Suprapubic skin (tissue), 4 donors: ENCODE measurements at regions not wholly inside any gene's neighbourhood (a gene's known extent, or its start where the extent isn't known, plus 50 kb on each side); places are given as distances from the start of the nearest gene placed in this dataset.

Source experiments
- DNase-seq, 2 donors: peaks; one replicate each; pipeline ENCODE4 v3.0.0-alpha.2; 2019; ENCODE audit warnings: low spot score in 2 of 2
- H3K27ac ChIP-seq: fragments of 200-600 bp; sonication (generic); one replicate; pipeline ENCODE4 v1.5.1; 2019
- H3K27me3 ChIP-seq: fragments of 200-600 bp; sonication (generic); one replicate; pipeline ENCODE4 v1.5.1; 2019
- H3K36me3 ChIP-seq: fragments of 200-600 bp; sonication (generic); one replicate; pipeline ENCODE4 v1.5.1; 2019
- H3K4me1 ChIP-seq: fragments of 200-600 bp; sonication (generic); one replicate; pipeline ENCODE4 v1.5.1; 2019
- H3K4me3 ChIP-seq: fragments of 200-600 bp; sonication (generic); one replicate; pipeline ENCODE4 v1.5.1; 2019; ENCODE audit warnings: mild to moderate bottlenecking
- H3K9me3 ChIP-seq: fragments of 200-600 bp; sonication (generic); one replicate; pipeline ENCODE4 v1.5.1; 2019
- CTCF ChIP-seq, 2 donors: fragments of 200-600 bp in 1 of 2; fragments of 450-650 bp in 1 of 2; sonication (generic) in 1 of 2; IDR thresholded peaks; one replicate each; pipeline ENCODE4 v1.5.1; 2016 to 2019; ENCODE audit warnings: antibody characterized with exemption in 2 of 2, mild to moderate bottlenecking in 1 of 2, moderate library complexity in 1 of 2
- EP300 ChIP-seq: sonication (generic); formaldehyde crosslinking; IDR thresholded peaks from one replicate; pipeline ENCODE4 v1.6.1; 2017; ENCODE audit warnings: antibody characterized with exemption
- POLR2A ChIP-seq, 2 donors: fragments of 450-650 bp; IDR thresholded peaks; one replicate each; pipeline ENCODE4 v1.6.1; 2017; ENCODE audit warnings: antibody characterized with exemption in 2 of 2, mild to moderate bottlenecking in 2 of 2, moderate library complexity in 2 of 2
- POLR2AphosphoS5 ChIP-seq, 3 donors: sonication (generic); formaldehyde crosslinking; IDR thresholded peaks; one replicate each; pipeline ENCODE4 v1.6.1; 2017; ENCODE audit warnings: antibody characterized with exemption in 3 of 3
- WGBS: methylation state at CpG from one replicate; pipeline ENCODE4 v1.1.5; 2018; 5-methylcytosine and 5-hydroxymethylcytosine counted together

DNA sequence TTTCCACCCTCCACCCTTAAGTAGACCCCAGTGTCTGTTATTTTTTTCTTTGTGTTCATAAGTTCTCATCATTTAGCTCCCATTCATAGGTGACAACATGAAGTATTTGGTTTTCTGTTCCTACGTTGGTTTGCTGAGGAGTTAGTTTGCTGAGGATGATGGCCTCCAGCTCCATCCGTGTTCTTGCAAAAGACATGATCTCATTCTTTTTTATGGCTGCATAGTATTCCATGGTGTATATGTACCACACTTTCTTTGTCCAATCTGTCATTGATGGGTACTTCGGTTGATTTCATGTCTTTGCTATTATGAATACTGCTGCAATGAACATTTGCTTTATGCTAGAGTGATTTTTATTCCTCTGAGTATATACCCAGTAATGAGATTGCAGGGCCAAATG lies 301.2 kb downstream of the ADGRG6 start:
- WGBS, result 96% methylated on average over 3 of the region's 3 CpGs
- no peak for DNase-seq
- H3K36me3 ChIP-seq, result no peaks in the 10 kb centered on the region
- H3K27me3 ChIP-seq, result no peaks in the 10 kb centered on the region
- no peaks in the 10 kb centered on the region for H3K4me1 ChIP-seq
- no peak for TF ChIP-seq POLR2A (IDR thresholded peaks at IDR 0.05)
- no peak for TF ChIP-seq POLR2AphosphoS5 (IDR thresholded peaks at IDR 0.05)
- no peak for TF ChIP-seq CTCF (IDR thresholded peaks at IDR 0.05)
- no peak for TF ChIP-seq EP300
- H3K27ac ChIP-seq, result no peak overlapping the region
- H3K9me3 ChIP-seq, result no peaks in the 10 kb centered on the region
- no peak overlapping the region for H3K4me3 ChIP-seq

DNA sequence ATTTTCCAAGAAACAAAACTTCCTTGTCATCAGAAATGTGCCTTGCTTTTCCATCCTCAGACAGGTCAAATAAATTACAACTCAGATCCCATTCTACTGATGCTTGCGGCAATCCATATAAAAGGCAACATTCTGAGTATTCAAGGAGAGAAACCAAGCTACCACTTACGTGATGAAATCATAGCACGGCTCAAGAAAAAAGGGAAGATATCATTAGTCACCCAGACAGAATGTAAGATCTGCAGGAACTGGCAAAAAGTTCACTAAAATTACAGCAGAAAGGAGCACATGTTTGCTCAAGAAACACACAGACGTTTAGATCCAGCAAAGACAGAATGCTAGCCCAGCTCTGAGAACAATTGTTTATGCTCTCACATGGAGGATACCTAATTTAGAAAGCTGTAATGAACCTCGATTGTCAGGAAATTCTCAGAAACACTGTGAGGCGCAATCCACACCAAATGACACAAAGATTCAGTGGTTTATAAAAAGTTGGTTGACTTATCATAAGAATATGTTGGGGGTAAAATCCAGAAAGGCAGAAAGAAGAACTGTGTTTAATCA lies 304.2 kb downstream of the ADGRG6 start:
- no peak for DNase-seq
- TF ChIP-seq POLR2A (IDR thresholded peaks at IDR 0.05), result no peak
- no peak for TF ChIP-seq POLR2AphosphoS5 (IDR thresholded peaks at IDR 0.05)
- TF ChIP-seq EP300, result no peak
- TF ChIP-seq CTCF (IDR thresholded peaks at IDR 0.05), result no peak
- Histone ChIP-seq H3K9me3 (no peaks in the 10 kb centered on the region), H3K4me3 (no peak overlapping the region), H3K27ac (no peak overlapping the region), H3K36me3 (no peaks in the 10 kb centered on the region), H3K27me3 (no peaks in the 10 kb centered on the region), H3K4me1 (no peaks in the 10 kb centered on the region)
- WGBS, result 50% methylated on average over 6 of the region's 6 CpGs

DNA sequence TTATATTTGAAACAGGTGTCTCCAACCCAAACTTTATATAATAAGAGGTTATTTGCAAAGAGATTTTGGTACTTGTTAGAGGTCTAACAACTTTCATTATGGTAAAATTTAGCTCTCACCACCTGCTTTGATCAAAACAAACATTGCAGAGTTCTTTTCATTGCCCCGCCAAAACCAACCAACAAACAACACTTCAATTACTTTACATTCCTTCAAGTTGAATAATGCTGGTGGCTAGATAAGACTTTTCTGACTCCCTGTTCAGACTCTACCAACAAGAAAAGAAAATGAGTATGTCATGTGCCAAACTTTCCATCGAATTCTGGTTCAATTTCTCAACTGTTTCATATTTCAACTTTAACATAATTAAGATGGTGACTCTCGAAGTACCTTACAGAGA lies 311.1 kb downstream of the ADGRG6 start:
- Histone ChIP-seq H3K27ac (no peak overlapping the region), H3K9me3 (no peaks in the 10 kb centered on the region), H3K4me3 (no peak overlapping the region), H3K36me3 (no peaks in the 10 kb centered on the region), H3K27me3 (no peaks in the 10 kb centered on the region), H3K4me1 (no peaks in the 10 kb centered on the region)
- 74% methylated on average over 3 of the region's 3 CpGs for WGBS
- no peak for DNase-seq
- TF ChIP-seq CTCF (IDR thresholded peaks at IDR 0.05), result no peak
- TF ChIP-seq POLR2A (IDR thresholded peaks at IDR 0.05), result no peak
- TF ChIP-seq EP300, result no peak
- TF ChIP-seq POLR2AphosphoS5 (IDR thresholded peaks at IDR 0.05), result no peak

DNA sequence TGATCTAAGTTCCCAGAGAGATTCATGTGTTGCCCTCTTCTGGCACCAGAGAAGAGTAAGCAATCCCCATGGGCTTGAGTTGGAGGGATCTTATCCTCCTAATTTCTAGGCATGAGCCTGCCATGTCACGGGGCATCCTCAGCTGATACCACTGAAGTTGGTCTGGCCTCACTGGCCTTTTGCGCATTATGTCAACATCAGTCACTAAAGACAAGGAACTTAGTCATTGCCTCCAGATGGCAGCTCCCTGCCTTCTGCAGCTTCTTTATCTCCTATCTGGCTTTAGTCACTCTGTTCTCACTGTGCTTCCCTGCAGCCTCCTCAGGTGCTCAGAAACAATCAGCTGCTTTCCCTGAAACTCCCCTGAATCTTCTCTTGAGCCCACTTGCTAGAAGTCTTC lies 312.2 kb downstream of the ADGRG6 start:
- Histone ChIP-seq H3K27ac (no peak overlapping the region), H3K4me3 (no peak overlapping the region), H3K4me1 (no peaks in the 10 kb centered on the region), H3K9me3 (no peaks in the 10 kb centered on the region), H3K27me3 (no peaks in the 10 kb centered on the region), H3K36me3 (no peaks in the 10 kb centered on the region)
- TF ChIP-seq POLR2A (IDR thresholded peaks at IDR 0.05) (no peak), POLR2AphosphoS5 (IDR thresholded peaks at IDR 0.05) (no peak), EP300 (no peak), CTCF (IDR thresholded peaks at IDR 0.05) (no peak)
- DNase-seq, result no peak
- WGBS, result 93% methylated on average over 2 of the region's 2 CpGs

DNA sequence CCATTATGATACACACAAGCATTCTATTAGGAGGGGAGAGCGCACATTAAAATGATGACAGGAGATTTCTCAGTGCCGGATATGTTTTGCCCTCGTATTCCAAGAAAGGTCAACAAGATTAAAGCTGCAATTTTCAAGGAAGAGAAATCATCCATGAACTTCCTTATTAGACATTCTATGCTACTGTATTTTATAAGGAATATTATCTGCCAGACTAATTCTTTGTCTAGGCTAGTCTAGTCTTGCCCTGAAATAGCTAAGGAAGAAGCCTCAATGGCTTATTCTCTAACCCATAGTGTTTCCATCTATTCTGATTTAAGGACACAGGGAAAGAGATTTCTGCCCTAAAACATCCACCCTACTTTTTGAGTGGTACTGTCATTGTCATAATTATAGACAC lies 315.4 kb downstream of the ADGRG6 start:
- no peaks in the 10 kb centered on the region for H3K36me3 ChIP-seq
- H3K27me3 ChIP-seq, result no peaks in the 10 kb centered on the region
- TF ChIP-seq CTCF (IDR thresholded peaks at IDR 0.05), result no peak
- no peak for TF ChIP-seq EP300
- no peak for TF ChIP-seq POLR2A (IDR thresholded peaks at IDR 0.05)
- no peak for TF ChIP-seq POLR2AphosphoS5 (IDR thresholded peaks at IDR 0.05)
- no peak overlapping the region for H3K4me3 ChIP-seq
- no peak for DNase-seq
- 68% methylated on average over 3 of the region's 3 CpGs for WGBS
- H3K9me3 ChIP-seq, result no peaks in the 10 kb centered on the region
- H3K27ac ChIP-seq, result no peak overlapping the region
- H3K4me1 ChIP-seq, result no peaks in the 10 kb centered on the region
